ENCODE measurements at regions not wholly inside any gene's neighbourhood (a gene's known extent, or its start where the extent isn't known, plus 50 kb on each side); places are given as distances from the start of the nearest gene placed in this dataset.

GRCh38 chr13:90098577-90098976 is 1248.9 kb upstream of the MIR17HG start:
- no peak for TF ChIP-seq POLR2AphosphoS5 (IDR thresholded peaks at IDR 0.05; ENCODE audit: borderline replicate concordance, low read depth, low read length)
- TF ChIP-seq EZH2 (IDR thresholded peaks at IDR 0.05): no peak
